Fibroblast of the aortic adventitia (primary cell): ENCODE measurements at regions not wholly inside any gene's neighbourhood (a gene's known extent, or its start where the extent isn't known, plus 50 kb on each side); places are given as distances from the start of the nearest gene placed in this dataset.
"Not testable (repeated sequence)": the region's sequence is repeated elsewhere in the genome, so short reads cannot be mapped to it uniquely, and the experiment has no call there.

Source experiments
- DNase-seq: peaks from one replicate; pipeline ENCODE4 v3.0.0-alpha.2; 2010; ENCODE audit warnings: low read depth
- H3K4me3 ChIP-seq: 2 replicates; pipeline ENCODE4 v1.5.1; 2011; ENCODE audit warnings: low read depth, mild to moderate bottlenecking, control low read depth, low read length, moderate library complexity
- CTCF ChIP-seq: IDR thresholded peaks from 2 replicates; pipeline ENCODE4 v1.5.1; 2011; ENCODE audit warnings: mild to moderate bottlenecking, low read length, control low read depth, inconsistent platforms; ENCODE audit not compliant: insufficient read depth

- no peak overlapping the region for H3K4me3 ChIP-seq
- no peak for DNase-seq
- TF ChIP-seq CTCF, result no peak
These were observed 411.8 kb downstream of the CDH10 start for GRCh38 chr5:24232929-24233498.

DNA sequence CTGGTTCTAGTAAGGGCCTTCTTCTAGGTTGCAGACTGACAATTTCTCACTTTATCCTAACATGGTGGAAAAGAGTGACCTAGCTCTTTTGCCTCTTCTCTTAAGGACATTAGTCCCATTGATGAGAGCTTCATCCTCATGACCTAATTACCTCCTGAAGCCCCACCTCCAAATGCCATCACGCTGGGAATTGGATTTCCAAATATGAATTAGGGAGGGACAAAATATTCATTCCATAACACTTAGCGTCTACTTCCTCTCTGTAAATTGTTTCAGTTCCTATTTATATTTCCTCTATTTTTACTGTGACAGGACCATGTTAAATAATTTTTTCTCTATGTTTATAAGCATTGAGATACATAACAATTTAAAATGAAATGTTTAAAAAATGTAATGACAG lies 408.8 kb downstream of the CDH10 start:
- no peak overlapping the region for H3K4me3 ChIP-seq
- TF ChIP-seq CTCF, result no peak
- DNase-seq, result no peak

GRCh38 chr5:24245821-24246220 lies 399.0 kb downstream of the CDH10 start:
- no peak for TF ChIP-seq CTCF

GRCh38 chr5:24264547-24264946 lies 380.2 kb downstream of the CDH10 start:
- no peak for TF ChIP-seq CTCF
- DNase-seq, result no peak
- H3K4me3 ChIP-seq, result no peak overlapping the region

More at GRCh38 chr5:24245821-24246220, 399.0 kb downstream of the CDH10 start:
- H3K4me3 ChIP-seq, result no peak overlapping the region
- DNase-seq, result no peak

- TF ChIP-seq CTCF, result no peak
- no peak overlapping the region for H3K4me3 ChIP-seq
- no peak for DNase-seq
These were observed 379.5 kb downstream of the CDH10 start for GRCh38 chr5:24265306-24265705.

- TF ChIP-seq CTCF, result no peak
- no peak for DNase-seq
- no peak overlapping the region for H3K4me3 ChIP-seq
These were observed 376.2 kb downstream of the CDH10 start for GRCh38 chr5:24268482-24269056.

- not testable (repeated sequence) for H3K4me3 ChIP-seq, DNase-seq
These were observed 373.1 kb downstream of the CDH10 start for GRCh38 chr5:24271702-24272118.
